Stimulated activated CD8-positive, alpha-beta memory T cell treated with anti-CD3 and anti-CD28 coated beads, Interleukin-15, amount 100 ng/mL, for 4 hours (primary cell): ENCODE measurements at regions not wholly inside any gene's neighbourhood (a gene's known extent, or its start where the extent isn't known, plus 50 kb on each side); places are given as distances from the start of the nearest gene placed in this dataset.
"Not testable (repeated sequence)": the region's sequence is repeated elsewhere in the genome, so short reads cannot be mapped to it uniquely, and the experiment has no call there.

Source experiments
- DNase-seq, 2 donors: peaks; one replicate each; pipeline ENCODE4 v3.0.0-alpha.2; 2020; ENCODE audit warnings: low read depth in 2 of 2

- DNase-seq = not testable (repeated sequence)
Measured at GRCh38 chr22:23460517-23461031, 119.5 kb downstream of the IGLL1 start.

DNA sequence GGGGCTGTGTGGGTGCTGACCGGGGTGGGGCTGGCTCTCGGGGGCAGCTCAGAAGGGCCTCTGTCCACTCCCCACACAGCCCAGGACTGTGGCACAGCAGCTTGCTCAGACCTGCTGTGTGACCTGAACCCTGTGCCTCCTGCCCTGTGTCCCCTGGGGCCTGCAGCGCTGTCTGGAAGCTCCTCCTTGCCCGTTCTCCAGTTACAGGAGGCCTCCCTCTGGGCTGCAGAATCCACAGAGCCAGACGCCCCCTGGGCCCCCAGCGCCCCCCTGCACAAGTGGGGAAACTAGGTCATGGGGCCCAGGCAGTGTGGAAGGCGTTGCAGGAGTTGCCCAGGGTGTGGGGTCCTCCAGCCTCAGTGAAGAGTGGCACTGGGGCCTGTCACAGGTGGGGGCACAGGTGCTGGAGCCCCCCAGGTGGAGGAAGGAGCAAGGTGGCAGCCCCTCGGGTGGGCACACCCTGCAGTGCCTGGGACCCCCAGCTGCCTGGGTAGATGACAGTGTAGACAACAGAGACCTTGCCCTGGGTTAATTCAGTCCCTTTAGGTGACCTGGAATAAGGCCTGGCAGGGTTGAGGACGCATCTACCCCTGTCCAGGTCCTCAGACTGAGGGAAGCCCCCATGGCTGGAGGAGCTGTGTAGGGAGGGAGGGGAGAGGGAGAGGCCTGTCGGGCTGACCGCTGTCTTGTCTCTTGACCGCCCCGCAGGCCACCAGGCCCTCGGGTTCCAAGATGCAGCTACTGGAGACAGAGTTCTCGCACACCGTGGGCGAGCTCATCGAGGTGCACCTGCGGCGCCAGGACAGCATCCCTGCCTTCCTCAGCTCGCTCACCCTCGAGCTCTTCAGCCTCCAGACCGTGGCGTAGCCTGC lies 120.2 kb downstream of the IGLL1 start:
- DNase-seq = not testable (repeated sequence)

DNA sequence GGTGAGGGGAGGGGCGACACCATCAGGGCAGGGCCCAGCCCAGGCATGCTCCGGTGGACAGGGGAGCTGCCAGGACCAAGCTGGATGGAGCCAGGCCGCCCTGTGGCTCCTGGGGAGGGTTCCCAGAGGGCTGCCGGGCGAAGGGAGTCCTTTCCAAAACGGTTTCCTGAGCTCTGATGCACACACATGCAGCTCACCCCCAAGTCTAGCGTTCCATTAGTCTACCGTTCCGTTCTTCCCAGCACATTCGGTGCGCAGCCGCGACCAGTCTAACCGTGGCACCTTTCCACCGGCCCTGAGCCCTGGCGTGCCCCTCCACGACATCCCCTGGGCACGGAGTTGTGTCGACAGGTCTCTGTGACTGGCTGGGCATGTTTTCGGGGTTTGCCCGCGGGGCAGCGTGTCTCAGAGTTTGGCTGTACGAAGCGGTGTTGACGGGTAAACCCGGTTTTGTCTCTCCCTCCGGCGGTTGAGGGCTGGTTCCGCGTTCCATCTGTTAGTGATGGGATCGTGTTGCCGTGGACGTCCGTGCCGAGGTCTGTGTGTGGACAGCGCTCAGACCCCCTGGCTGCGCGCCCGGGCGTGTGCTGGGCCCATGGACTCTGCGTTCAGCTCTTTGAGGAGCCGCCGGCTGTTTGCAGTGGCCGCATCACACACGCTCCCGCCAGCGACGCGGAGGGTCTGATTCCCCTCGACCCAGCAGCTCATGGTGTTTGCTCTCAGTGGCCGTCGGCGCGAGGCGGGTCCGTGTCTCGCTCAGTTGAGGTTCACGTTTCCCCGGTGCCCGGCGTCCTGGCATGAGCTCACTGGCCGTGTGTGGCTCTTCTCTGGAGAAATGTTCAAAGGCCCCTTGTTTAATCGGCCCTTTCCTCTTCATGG lies 121.2 kb downstream of the IGLL1 start:
- no peak for DNase-seq

DNA sequence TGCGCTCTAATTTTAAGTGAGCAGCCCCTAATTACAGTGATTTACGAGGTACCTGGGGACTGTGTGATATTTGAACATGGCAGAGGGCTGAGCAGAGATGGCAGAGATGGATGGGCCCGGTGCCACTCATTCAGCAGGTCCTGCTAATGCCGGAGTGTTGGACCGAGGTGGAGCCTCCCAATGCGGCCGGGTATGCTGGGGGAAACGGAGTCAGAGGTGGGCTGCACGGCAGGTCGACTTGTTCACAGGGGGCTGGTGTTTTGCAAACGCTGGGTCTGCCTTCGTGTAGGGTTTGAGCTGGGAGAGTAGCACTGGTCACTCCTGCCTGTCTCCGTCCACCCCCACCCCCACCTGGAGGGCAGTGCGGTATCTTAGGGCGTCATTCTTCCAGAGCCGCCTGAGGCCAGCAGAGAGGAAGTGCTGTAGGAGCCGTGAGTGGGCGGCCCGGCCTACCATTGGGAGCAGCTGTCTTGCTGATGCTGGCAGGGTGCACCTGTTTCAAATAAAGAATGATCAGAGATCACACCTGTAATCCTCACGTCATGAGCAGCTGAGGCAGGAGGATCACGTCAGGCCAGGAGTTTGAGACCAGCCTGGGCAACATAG lies 122.6 kb downstream of the IGLL1 start:
- no peak for DNase-seq

DNA sequence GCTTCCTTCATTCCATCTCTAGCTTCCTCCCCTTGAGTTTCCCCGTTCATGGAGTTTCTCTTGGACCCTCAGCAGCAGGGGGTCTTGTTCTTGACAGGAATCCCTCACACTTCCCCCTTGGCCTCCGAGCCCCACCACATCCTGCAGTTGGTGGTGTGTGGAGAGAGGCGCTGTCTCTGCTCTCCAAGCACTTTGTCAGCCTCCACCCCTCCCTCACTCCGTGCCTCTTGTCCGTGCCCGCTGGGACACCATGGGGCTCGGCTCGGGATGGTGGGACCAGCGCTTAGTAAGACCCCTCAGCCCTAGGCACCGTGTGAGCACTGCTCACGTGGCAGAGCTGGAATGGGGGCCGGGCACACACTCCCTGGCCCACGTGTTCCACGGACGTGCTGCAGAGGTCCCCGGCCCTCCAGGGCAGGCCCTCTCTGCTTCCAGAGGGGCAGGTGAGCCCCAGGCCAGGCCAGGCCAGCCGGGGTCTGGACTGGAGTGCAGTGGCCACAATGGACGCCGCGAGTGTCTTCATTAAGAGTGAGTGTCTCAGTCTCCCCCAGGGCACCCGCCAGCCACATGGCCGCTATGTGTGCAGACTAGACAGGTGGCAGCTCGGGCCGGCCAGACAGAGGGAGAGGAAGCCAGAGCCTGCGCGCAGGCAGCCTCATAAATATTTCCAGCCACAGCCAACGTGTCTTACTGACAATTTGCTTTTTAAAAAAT lies 123.3 kb downstream of the IGLL1 start:
- not testable (repeated sequence) for DNase-seq

GRCh38 chr22:23454345-23454744 lies 125.7 kb downstream of the IGLL1 start:
- DNase-seq = not testable (repeated sequence)

DNA sequence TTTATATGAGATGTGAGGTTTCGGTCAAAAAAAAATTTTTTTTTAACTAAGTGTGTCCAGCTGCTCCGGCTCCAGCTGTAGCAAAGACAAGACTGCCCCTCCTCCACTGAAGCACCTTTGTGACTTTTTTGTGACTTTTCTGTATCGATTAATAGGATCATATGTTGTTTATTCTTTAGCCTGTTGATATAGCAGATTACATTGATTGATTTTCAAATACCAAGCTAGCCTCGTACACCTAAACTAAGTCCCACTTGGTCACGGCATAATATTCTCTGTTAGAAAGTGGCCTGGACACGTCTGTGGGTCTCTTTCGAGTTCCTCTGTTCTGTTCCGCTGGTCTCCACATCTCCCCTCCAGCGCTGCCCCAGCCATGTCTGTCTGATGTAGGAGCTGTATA lies 126.8 kb downstream of the IGLL1 start:
- no peak for DNase-seq

GRCh38 chr22:23452231-23453010 lies 127.7 kb downstream of the IGLL1 start:
- no peak for DNase-seq

DNA sequence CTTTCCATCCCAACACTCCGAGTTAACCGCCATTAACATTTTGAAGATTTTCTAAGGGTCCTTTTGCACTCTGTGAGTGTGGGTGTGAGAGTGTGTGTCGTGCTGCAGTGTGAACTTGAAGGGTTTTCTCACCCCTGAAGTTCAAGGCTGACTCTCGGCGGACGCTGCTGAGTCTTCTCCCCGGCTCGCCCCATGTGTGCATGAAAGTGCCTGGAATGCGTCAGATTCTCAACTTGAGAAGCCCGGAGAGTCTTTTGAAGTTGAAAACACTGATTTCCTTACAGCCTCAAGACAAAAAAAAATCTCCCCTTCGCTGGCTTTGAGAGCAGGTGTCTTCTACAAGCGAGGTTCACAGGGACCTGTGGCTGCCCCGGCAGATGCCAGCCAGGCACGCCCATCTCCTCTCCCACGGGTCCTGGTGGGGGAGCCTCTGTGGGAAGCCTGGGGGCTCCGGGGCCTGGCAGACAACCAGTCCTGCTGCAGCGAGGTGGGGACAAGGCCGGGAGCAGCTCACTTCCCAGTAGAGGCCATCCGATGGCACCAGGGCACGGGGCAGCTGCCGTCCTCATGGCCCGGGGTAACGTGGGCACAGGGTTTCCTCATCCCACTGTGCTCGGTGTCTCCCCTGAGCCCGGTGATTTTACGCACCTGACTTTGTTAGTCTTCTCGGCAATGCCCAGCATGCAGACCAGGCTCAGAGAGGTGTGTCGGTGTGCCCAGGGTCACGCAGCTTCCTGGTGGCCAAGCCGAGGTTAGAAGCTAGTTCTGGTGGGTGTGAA lies 128.4 kb downstream of the IGLL1 start:
- DNase-seq = not testable (repeated sequence)

DNA sequence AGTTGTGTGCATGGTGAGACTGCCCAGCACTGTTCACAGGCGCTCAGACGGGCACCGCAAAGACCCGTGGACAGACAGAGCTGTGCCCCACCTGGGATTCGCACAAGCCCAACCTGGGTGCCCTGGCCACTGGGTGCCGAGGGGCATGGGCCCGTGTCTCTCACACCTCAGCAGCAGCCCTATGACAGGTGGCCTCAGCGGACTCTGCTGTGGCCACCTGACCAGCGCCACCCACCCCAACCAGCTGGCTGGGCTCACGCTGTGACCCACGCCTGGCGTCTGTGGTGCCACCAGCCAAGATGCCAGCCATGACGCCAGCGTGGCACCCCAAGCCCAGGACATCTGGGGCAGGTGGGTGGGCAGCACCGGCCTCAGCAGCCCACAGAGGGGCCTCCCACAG lies 129.3 kb downstream of the IGLL1 start:
- DNase-seq = not testable (repeated sequence)

- no peak for DNase-seq
Measured at GRCh38 chr22:23450434-23450795, 129.7 kb downstream of the IGLL1 start.

GRCh38 chr22:23449748-23450433 lies 130.2 kb downstream of the IGLL1 start:
- DNase-seq = not testable (repeated sequence)

DNA sequence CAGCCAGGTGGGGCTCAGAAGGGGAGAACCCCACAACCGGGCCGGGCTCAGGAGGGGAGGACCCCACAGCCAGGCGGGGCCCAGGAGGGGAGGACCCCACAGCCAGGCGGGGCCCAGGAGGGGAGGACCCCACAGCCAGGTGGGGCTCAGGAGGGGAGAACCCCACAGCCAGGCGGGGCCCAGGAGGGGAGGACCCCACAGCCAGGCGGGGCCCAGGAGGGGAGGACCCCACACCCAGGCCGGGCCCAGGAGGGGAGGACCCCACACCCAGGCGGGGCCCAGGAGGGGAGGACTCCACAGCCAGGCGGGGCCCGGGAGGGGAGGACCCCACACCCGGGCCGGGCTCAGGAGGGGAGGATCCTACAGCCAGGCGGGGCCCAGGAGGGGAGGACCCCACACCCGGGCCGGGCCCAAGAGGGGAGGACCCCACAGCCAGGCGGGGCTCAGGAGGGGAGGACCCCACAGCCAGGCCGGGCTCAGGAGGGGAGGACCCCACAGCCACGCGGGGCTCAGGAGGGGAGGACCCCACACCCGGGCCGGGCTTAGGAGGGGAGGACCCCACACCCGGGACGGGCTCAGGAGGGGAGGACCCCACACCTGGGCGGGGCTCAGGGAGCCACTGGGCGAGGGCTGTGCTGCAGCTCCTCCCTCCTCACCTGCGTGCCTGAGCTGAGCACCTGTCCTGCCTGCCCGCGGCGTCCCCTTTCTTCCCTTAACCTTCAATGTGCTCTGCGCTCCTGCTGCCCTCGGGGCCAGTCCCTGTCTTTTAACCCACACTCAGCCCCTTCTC lies 131.4 kb downstream of the IGLL1 start:
- not testable (repeated sequence) for DNase-seq

DNA sequence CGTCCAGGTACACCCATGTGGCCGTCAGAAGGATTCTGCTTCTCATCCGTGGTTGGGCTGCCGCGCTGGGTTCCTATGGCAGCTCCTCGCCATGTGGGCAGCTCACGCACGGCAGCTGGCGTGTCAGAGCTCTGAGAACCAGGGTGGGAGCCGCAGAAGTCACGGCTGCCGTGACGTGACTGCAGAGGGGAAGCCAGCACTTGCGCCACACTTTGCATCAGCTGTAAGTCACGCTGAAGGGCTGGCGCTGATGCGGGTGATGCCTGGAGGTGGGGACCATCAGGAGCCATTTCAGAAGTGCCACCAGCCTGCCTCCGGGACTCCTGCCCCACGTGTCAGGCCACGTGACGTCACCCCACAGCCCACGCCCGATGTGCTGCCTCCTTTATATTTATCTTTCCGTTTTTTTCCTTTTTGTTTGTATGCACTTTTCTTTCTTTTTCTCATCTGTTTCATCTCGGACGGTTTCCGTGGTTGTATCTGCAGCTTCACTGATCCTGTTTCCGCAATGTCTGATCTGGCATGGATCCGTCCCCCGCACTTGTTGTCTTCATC lies 133.2 kb downstream of the IGLL1 start:
- no peak for DNase-seq

- DNase-seq = not testable (repeated sequence)
Measured at GRCh38 chr22:23446194-23446593, 133.9 kb downstream of the IGLL1 start.

GRCh38 chr22:23443905-23444304 lies 136.2 kb downstream of the IGLL1 start:
- not testable (repeated sequence) for DNase-seq

DNA sequence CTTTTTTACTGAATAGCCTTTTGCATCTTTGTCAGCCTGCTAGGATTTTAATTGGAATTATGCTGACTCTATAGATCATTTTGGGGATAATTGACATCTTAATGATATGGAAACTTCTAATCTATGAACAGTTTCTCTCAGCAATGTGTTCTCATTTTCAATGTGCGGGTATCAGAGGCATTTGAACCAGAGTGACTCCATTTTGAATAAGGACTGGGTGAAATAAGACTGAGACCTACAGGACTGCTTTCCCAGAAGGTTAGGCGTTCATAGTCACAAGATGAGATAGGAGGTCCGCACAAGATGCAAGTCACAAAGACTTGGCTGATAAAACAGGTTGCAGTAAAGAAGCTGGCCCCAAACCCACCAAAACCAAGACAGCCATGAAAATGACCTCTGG lies 140.5 kb downstream of the IGLL1 start:
- not testable (repeated sequence) for DNase-seq

- DNase-seq = no peak
Measured at GRCh38 chr22:23438216-23438615, 141.9 kb downstream of the IGLL1 start.
